OCI-M2 (cell line): ENCODE measurements at regions not wholly inside any gene's neighbourhood (a gene's known extent, or its start where the extent isn't known, plus 50 kb on each side); places are given as distances from the start of the nearest gene placed in this dataset.
"Not testable (repeated sequence)": the region's sequence is repeated elsewhere in the genome, so short reads cannot be mapped to it uniquely, and the experiment has no call there.

Experiments used
- DNase-seq: peaks from one replicate; lab custom pipeline; 2025; ENCODE audit not compliant: unreplicated experiment; lab: John Stamatoyannopoulos, UW

DNA sequence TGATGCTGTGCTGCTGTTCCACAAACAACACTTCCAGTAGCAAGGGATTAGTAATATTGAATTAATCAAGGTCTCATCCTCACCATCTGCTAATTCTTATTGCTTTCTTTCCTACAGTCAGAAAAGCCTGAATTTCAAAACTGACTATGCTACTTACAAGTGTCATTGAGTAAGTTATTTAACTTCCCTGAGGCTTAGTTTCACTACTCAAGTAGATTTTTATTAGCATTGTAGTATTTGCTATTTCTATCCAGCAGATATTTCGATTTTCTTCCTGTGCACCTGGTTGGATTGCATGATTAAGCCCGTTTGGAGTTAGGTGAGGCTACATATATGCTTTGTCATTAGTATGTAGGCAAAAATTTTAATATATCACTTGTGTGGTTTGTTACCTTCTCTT is 591.5 kb downstream of the TRHDE start:
- DNase-seq = no peak

DNA sequence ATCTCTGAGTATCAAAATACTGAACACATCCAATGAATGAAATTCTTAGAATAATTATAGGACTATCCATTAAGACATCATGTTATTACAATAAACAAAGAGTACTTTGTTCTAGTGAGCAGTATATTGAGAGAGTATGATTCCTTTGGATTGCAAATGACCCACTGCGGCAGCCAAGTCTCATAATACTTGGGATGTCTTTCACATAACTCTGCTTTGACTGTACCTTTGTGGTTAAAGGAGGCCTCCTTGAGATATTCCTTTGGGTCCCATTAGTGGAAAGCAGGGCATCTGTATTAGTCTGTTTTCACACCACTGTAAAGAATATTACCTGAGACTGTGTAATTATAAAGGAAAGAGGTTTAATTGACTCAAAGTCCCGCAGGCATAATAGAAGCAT is 593.8 kb downstream of the TRHDE start:
- DNase-seq = no peak

- no peak for DNase-seq
Measured at GRCh38 chr12:72869024-72869423, 596.9 kb downstream of the TRHDE start.

DNA sequence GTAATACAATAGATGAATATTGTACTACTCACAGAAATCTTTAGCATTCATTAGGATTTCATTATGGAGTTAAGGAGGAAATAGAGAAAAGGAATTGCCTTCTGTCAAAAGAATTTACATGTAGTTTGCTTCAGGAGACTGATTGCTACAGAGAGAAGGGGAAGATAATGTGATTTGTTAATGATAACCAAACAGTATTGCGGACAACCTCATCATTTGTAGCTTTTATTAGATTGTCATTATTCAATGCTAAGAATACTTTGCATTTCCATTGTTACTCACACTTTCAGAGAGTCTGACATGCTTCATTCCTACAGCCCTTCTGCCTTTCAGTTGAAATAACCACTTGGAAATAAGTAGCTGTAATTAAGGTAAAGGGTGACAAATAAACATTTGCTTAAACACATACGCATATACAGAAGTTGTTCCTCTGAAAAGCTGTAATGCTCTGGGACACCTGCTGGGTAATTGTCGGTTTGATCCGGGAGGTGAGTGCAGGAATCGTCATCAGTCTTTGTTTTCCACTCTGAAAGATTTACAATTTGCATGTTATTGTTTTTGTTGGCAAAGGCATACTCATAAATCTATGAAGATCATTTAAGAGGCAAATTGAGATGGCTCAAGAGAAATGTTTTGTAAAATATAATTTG is 600.2 kb downstream of the TRHDE start:
- DNase-seq = no peak

DNA sequence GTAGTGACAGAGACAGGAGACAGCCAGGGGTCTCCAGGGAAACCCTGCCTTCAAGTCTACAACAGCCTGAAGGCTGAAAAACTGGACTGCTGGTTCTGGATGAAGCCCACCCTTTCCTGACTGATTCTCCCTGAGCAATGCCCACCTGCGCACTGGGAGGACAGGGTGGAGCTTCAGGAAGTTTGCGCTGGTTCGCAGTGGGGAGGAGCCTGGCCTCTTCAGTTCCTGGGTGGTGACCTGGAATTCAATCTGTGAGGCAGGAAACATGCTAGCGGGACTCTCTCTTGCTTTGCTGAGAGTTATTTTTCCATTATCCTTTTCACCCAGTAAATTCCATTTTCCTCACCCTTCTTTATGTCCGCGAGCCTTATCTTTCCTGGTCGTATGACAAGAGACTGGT is 600.8 kb downstream of the TRHDE start:
- DNase-seq = no peak

DNA sequence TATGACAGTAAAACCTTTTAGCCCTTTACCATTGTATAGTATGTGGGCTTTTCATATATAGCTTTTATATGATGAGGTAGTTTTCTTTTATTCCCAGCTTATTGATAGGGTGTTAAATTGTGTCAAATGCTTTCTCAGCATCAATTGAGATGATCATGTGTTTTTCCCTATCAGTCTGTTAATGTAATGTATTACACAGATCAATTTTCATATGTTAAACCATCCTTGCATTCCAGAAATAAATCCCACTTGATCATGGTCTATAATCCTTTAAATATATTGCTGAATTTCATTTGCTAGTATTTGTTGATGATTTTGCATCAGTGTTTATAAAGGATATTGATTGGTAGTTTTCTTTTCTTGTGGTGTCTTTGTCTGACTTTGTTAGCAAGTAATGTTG is 603.9 kb downstream of the TRHDE start:
- DNase-seq = no peak

DNA sequence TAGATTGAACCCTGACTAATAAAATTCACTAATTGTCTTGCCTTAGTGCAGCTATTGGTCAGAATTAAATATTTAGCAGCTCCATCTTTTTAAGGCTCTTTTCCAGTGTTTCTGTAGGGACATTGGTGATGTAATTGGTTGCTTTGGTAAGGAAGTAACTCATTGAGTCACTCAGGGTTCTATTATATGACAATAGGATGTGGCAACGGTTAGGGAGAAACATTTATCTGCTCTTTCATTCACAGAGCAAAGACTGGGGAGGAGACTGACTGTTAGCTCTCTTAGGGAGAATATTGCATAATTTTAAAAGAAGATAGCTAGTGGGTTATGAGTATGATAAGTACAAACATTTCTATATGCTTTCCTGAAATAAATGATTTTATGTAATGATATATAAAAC is 616.5 kb downstream of the TRHDE start:
- no peak for DNase-seq

DNA sequence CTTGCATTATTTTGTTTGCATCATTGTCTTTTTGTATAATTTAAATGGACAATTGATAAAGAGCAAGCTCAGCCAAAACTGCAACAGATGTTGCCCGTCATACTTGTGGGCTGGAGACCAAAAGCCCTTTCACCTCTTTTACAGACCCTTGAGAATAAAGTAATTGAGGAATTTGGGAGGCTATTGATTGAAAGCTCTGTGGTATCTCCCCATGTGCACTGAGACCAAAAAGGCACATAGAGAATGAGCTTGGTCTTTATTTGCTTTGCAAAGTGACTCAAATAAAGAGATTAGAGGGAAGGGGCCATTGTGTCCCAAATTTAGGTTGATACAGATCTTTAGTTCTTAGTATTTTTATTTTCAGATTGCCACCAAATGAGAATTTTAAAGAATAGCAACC is 617.6 kb downstream of the TRHDE start:
- DNase-seq = no peak

DNA sequence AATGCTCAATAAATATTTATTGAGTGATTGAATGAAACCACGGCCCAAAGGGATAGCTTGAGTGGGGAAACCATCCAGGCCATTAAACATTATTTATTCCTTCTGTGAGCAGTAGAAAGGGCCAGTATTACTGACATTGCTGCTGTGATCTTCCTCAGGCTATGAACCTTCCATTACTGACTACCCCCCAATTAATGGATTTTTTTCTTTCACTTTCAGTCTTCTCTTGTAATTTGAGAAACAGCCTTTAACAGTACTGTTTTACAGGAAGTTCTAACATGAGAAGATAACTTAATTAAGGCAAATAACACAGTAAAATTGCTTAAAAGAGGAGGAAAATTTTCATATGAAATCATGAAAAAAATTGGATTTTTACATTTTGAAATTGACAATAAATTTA is 629.5 kb downstream of the TRHDE start:
- no peak for DNase-seq

DNA sequence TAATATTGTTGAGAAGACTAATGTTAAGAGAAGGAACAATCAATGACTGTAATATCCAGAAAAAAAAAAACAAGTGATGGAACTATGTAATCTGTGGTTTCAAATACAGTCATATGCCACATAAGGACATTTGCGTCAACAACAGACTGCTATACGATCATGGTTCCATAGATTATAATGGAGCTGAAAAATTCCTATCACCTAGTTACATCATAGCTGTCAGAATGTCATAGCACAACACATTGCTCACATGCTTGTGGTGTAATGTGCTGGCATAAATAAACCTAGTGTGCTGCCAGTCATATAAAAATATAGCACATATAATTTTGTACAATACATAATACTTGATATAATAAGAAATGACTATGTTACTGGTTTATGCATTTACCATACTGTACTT is 653.5 kb downstream of the TRHDE start:
- no peak for DNase-seq

DNA sequence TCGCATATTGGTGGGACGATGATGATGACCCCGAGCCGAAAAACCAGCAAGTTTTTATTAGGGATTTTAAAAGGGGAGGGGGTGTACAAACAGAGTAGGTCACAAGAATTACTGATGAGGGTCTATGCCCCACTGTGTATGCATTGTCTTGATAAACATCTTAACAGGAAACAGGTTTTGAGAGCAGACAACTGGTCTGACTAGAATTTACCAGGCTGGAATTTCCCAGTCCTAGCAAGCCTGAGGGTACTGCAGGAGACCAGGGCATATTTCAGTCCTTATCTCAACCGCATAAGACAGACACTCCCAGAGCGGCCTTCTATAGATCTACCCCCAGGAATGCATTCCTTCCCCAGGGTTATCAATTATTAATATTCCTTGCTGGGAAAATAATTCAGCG is 659.7 kb downstream of the TRHDE start:
- DNase-seq = not testable (repeated sequence)

- DNase-seq = no peak
Measured at GRCh38 chr12:72937486-72937885, 665.3 kb downstream of the TRHDE start.

- DNase-seq = no peak
Measured at GRCh38 chr12:72957454-72957853, 685.3 kb downstream of the TRHDE start.

DNA sequence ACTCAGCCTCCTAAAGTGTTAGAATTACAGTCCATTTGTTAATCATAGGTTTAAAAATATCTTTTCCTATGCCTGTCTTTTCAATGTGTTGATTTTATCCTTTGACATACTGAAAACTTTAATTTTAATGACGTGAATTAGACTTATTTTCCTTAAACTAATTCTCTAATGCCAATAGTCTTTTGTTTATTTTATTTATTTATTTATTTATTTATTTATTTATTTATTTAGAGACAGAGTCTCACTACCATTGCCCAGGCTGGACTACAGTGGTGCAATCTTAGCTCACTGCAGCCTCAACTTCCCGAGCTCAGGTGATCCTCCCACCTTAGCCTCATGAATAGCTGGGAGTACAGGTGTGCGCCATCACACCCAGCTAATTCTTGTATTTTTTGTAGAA is 694.5 kb downstream of the TRHDE start:
- DNase-seq = no peak

DNA sequence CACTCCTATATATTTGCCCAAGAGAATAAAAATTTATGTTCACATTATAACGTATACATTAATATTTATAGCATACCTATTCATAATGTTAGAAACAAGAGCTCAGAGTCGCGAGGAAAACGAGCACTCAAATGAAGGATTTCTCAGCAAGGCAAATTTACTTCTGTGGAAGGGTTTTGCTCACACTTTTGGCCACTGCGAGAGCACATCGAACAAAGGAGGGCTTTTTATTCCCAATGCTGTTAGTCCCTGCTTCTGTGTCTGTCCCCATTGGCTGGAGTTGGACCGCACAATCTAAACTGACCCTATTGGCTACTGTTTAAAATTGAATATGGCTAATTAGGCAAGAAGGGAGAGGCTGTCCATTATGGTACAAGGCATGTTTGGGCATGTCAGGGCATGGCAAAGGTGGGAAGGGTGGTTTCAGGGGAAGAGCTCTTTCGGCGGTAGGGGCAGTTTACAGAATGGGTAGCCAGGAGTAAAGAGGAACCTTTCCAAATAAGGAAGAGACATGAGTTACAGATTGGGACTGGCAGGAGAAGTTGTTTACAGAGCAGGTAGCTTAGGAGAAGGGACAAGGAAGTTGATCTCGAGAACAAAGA is 702.9 kb downstream of the TRHDE start:
- no peak for DNase-seq

DNA sequence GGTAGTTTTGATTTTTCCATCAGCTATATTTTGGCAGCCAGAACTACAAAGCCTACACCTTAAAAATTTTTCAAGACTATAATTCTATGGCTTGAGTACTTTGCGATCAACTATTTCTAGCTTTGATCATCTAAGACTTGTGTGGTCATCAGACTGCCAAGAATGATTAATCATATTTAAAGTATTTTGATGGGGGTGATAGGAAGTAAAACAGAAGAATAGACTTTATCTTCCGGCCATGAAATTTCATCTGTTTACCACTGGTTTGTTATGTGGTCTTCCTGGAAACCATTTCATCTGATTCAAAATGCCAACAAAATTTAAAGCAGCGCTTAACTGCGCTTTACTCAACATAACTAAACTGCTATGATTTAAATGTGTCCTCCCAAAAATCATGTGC is 706.8 kb downstream of the TRHDE start:
- no peak for DNase-seq

DNA sequence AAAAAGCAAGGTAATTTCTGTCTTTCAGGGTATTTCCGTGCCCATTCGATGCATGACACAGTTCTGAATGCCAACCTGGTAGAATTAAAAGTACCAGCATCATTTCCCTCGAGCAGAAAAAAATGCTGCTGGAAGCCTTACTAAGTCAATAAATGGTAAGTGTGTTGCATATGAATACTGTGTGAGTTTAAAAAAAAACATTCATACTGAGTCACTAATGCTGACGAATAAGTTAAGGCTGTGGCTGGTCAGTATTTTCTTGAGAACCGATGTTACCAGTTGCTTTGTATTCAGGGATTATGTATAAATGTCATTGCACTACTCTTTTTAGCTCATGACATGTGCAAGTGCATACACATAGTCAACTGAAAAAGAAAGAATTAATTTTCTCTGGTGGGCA is 710.2 kb downstream of the TRHDE start:
- no peak for DNase-seq

DNA sequence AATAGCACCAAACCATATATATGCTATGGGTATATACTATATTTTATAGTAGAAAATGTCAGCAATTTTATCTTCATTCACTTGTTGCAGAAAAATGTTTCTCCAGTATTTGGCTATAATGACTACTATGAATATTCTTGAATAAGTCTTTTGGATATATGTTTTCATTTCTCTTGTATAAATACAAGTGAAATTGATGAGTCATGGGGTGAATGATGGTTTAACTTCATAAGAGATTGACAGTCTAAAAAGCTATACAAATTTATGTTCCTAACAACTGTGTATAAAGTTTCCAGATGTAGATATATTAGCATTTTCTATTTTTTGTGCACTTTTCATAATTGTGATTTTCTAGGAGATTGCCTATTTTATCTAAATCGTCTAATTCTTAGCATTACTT is 714.8 kb downstream of the TRHDE start:
- no peak for DNase-seq

- DNase-seq = no peak
Measured at GRCh38 chr12:72989458-72989947, 717.3 kb downstream of the TRHDE start.

GRCh38 chr12:72995029-72995428 is 722.9 kb downstream of the TRHDE start:
- not testable (repeated sequence) for DNase-seq

DNA sequence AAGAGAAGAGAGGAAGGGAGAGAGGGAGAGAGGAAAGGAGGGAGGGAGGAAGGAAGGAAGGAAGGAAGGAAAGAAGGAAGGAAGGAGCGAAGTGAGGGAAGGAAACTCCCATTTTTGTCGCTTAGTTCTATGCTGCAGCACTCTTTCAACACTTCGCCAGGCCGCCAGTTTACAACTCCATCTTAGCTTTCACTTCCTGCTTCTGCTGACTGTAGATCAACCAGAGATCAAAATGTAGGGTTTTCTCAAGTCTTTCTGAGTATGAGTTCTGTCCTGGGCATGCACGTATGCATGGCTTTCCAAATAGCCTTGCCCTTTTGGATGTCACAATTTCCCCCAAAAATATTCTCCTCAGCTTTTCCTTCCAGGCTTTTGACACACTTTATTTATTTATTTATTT is 723.4 kb downstream of the TRHDE start:
- DNase-seq = no peak

DNA sequence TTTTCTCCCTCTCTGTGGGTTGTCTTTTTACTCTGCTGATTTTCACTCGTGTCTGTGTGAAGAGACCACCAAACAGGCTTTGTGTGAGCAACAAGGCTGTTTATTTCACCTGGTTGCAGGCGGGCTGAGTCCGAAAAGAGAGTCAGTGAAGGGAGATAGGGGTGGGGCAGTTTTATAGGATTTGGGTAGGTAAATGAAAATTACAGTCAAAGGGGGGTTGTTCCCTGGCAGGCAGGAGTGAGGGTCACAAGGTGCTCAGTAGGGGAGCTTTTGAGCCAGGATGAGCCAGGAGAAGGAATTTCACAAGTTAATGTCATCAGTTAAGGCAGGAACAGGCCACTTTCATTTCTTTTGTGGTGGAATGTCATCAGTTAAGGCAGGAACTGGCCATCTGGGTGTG is 729.6 kb downstream of the TRHDE start:
- not testable (repeated sequence) for DNase-seq

DNA sequence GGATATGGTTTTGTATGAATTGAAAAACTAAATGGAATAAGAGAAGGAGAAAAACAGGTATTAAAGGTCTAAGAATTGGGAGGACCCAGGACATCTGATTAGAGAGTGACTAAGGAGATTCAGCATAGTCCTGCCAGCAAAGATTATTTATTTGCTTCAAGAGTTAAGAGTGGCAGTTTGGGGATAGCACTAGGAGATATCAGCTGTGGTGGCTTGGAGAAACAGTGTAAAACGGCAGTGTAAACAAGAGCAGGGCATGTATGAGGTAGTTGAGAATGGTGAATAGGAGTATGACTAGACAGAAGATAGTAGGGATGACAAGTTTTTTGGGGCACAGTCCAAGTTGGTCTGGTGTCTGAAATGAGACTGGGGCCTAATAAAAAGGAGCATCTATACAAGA is 730.3 kb downstream of the TRHDE start:
- DNase-seq = not testable (repeated sequence)
